PFSK-1 (cell line): ENCODE measurements at regions not wholly inside any gene's neighbourhood (a gene's known extent, or its start where the extent isn't known, plus 50 kb on each side); places are given as distances from the start of the nearest gene placed in this dataset.

Experiments
- FOXP2 ChIP-seq: optimal IDR thresholded peaks from 2 replicates; pipeline ENCODE3; 2011; ENCODE audit warnings: borderline replicate concordance, control low read depth, inconsistent platforms; ENCODE audit not compliant: insufficient read depth; ENCODE audit errors: extremely low read length, extremely low read depth
- POLR2AphosphoS5 ChIP-seq: IDR thresholded peaks from 2 replicates; pipeline ENCODE4 v1.6.1; 2012; ENCODE audit warnings: low read depth, mild to moderate bottlenecking, control low read depth, low read length, moderate library complexity
- REST ChIP-seq, 2 experiments: IDR thresholded peaks; 2 replicates each; pipeline versions ENCODE4 v1.6.1 to v1.8.0; 2011 to 2012; ENCODE audit warnings: low read depth in 2 of 2, low read length in 2 of 2, control low read depth in 1 of 2, inconsistent platforms in 1 of 2, mild to moderate bottlenecking in 1 of 2, moderate library complexity in 1 of 2; ENCODE audit not compliant: insufficient read depth in 1 of 2
- SIN3A ChIP-seq: IDR thresholded peaks from 2 replicates; pipeline ENCODE4 v1.6.1; 2012; ENCODE audit warnings: mild to moderate bottlenecking, low read length, moderate library complexity, borderline replicate concordance; ENCODE audit not compliant: insufficient read depth
- TAF1 ChIP-seq: IDR thresholded peaks from 2 replicates; pipeline ENCODE4 v1.6.1; 2012; ENCODE audit warnings: low read length, control low read depth, borderline replicate concordance; ENCODE audit not compliant: insufficient read depth

- TF ChIP-seq SIN3A (no peak), FOXP2 (no peak), REST (IDR thresholded peaks at IDR 0.05; ENCODE audit: insufficient read depth in 1 of 2, low read depth in 2 of 2, low read length in 2 of 2) (no peak), TAF1 (no peak), POLR2AphosphoS5 (no peak)
These were observed 186.7 kb upstream of the TENT5A start for GRCh38 chr6:81938991-81939732.

GRCh38 chr6:81938014-81938856 lies 185.8 kb upstream of the TENT5A start:
- TF ChIP-seq SIN3A = no peak; the same call in 1 of the 2 replicates
- TF ChIP-seq TAF1 = no peak
- no peak for TF ChIP-seq REST (IDR thresholded peaks at IDR 0.05; ENCODE audit: insufficient read depth in 1 of 2, low read depth in 2 of 2, low read length in 2 of 2)
- no peak for TF ChIP-seq FOXP2
- no peak for TF ChIP-seq POLR2AphosphoS5

- no peak for TF ChIP-seq TAF1
- no peak for TF ChIP-seq FOXP2
- no peak for TF ChIP-seq SIN3A
- TF ChIP-seq REST (IDR thresholded peaks at IDR 0.05; ENCODE audit: insufficient read depth in 1 of 2, low read depth in 2 of 2, low read length in 2 of 2) = no peak
- TF ChIP-seq POLR2AphosphoS5 = no peak
These were observed 184.9 kb upstream of the TENT5A start for GRCh38 chr6:81937296-81937937.

- TF ChIP-seq POLR2AphosphoS5 = no peak
- no peak for TF ChIP-seq FOXP2
- no peak for TF ChIP-seq SIN3A
- no peak for TF ChIP-seq TAF1
- TF ChIP-seq REST (IDR thresholded peaks at IDR 0.05; ENCODE audit: insufficient read depth in 1 of 2, low read depth in 2 of 2, low read length in 2 of 2) = no peak
These were observed 182.5 kb upstream of the TENT5A start for GRCh38 chr6:81934936-81935335.
